WTC11 (cell line): ENCODE measurements at regions not wholly inside any gene's neighbourhood (a gene's known extent, or its start where the extent isn't known, plus 50 kb on each side); places are given as distances from the start of the nearest gene placed in this dataset.

Experiments used
- E2F4 ChIP-seq: sonication (generic); formaldehyde crosslinking; IDR thresholded peaks from 2 replicates; pipeline ENCODE4 v1.8.1; 2022; ENCODE audit warnings: low read depth, mild to moderate bottlenecking, moderate library complexity, missing genetic modification reagents, borderline replicate concordance
- FOXJ3 ChIP-seq: sonication (generic); formaldehyde crosslinking; IDR thresholded peaks from 2 replicates; pipeline ENCODE4 v1.9.0; 2021; ENCODE audit warnings: missing genetic modification reagents, mild to moderate bottlenecking, borderline replicate concordance
- SMAD3 ChIP-seq: sonication (generic); formaldehyde crosslinking; IDR thresholded peaks from 2 replicates; pipeline ENCODE4 v1.8.0; 2022; ENCODE audit warnings: missing genetic modification reagents, mild to moderate bottlenecking, borderline replicate concordance

GRCh38 chr19:56942756-56943155 lies 102.2 kb upstream of the PEG3 start:
- TF ChIP-seq FOXJ3 (CRISPR knock-in tag) (no peak), SMAD3 (CRISPR knock-in tag) (no peak), E2F4 (CRISPR knock-in tag) (no peak)
